ENCODE measurements at regions not wholly inside any gene's neighbourhood (a gene's known extent, or its start where the extent isn't known, plus 50 kb on each side); places are given as distances from the start of the nearest gene placed in this dataset.

GRCh38 chr9:78858266-78858665 lies 561.3 kb downstream of the PSAT1 start:
- no peak for TF ChIP-seq CTCF (IDR thresholded peaks at IDR 0.05)
- TF ChIP-seq POLR2A (IDR thresholded peaks at IDR 0.05): no peak
